Activated naive CD8-positive, alpha-beta T cell treated with anti-CD3 and anti-CD28 coated beads, Interleukin-2, amount 50 U/mL, for 24 hours (primary cell): ENCODE measurements at regions not wholly inside any gene's neighbourhood (a gene's known extent, or its start where the extent isn't known, plus 50 kb on each side); places are given as distances from the start of the nearest gene placed in this dataset.
"Not testable (repeated sequence)": the region's sequence is repeated elsewhere in the genome, so short reads cannot be mapped to it uniquely, and the experiment has no call there.

Experiments
- ATAC-seq: fragments of 150-1000 bp; cut with Tn5 transposase; one replicate; pipeline ENCODE4 v1.10.0; 2021
- DNase-seq: peaks from one replicate; pipeline ENCODE4 v3.0.0; 2021
- H3K27ac Mint-ChIP-seq: one replicate; pipeline ENCODE4 v1.8.0; 2021; ENCODE audit warnings: mild to moderate bottlenecking, mixed read lengths
- H3K27me3 Mint-ChIP-seq: one replicate; pipeline ENCODE4 v1.8.0; 2021; ENCODE audit warnings: mixed read lengths
- H3K36me3 Mint-ChIP-seq: one replicate; pipeline ENCODE4 v1.8.0; 2021; ENCODE audit warnings: low read depth, mixed read lengths
- H3K4me1 Mint-ChIP-seq: one replicate; pipeline ENCODE4 v1.8.0; 2021; ENCODE audit warnings: mixed read lengths
- H3K4me3 Mint-ChIP-seq: one replicate; pipeline ENCODE4 v1.8.0; 2021; ENCODE audit warnings: mild to moderate bottlenecking, moderate library complexity, mixed read lengths
- H3K9me3 Mint-ChIP-seq: one replicate; pipeline ENCODE4 v1.8.0; 2021; ENCODE audit warnings: mixed read lengths

GRCh38 chr3:79968418-79968817, 200.6 kb upstream of the ROBO1 start:
- Mint-ChIP-seq H3K9me3 (peaks cover 9% of the 10 kb centered on the region), H3K4me3 (no peak overlapping the region), H3K27me3 (no peaks in the 10 kb centered on the region), H3K36me3 (no peaks in the 10 kb centered on the region), H3K4me1 (no peaks in the 10 kb centered on the region), H3K27ac (no peak overlapping the region)
- DNase-seq (no peak), ATAC-seq (no peak)

GRCh38 chr3:79960594-79960993, 192.8 kb upstream of the ROBO1 start:
- Mint-ChIP-seq H3K27me3 (no peaks in the 10 kb centered on the region), H3K36me3 (no peaks in the 10 kb centered on the region), H3K4me3 (no peak overlapping the region), H3K9me3 (peaks cover 9% of the 10 kb centered on the region), H3K4me1 (no peaks in the 10 kb centered on the region), H3K27ac (no peak overlapping the region)
- no peak for DNase-seq
- no peak for ATAC-seq

DNA sequence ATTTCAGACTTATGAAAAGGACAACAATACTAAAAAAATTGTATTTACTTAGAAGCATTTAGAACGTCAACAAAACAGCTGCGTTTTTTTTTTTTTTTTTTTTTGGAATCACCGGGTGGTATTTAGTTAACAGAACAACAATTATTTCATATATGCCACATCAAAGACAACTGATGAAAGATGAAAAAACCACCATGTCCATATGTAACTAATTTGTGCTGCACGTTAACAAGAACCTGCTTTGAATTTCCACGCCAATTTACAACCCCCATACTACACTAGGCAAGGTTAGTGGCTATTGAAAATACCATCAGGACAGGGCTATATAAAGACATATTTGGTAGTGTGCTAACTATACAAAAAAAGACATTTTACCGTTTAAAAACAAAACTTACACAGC, 189.3 kb upstream of the ROBO1 start:
- no peak for DNase-seq

GRCh38 chr3:79954756-79955155, 187.0 kb upstream of the ROBO1 start:
- DNase-seq (no peak), ATAC-seq (no peak)
- no peaks in the 10 kb centered on the region for H3K4me1 Mint-ChIP-seq
- H3K4me3 Mint-ChIP-seq = no peak overlapping the region
- H3K9me3 Mint-ChIP-seq = peaks cover 5% of the 10 kb centered on the region
- H3K27ac Mint-ChIP-seq = no peak overlapping the region
- no peaks in the 10 kb centered on the region for H3K36me3 Mint-ChIP-seq
- H3K27me3 Mint-ChIP-seq = no peaks in the 10 kb centered on the region

More for the DNA sequence above, 189.3 kb upstream of the ROBO1 start:
- Mint-ChIP-seq H3K36me3 (no peaks in the 10 kb centered on the region), H3K27me3 (no peaks in the 10 kb centered on the region), H3K4me1 (no peaks in the 10 kb centered on the region), H3K4me3 (no peak overlapping the region), H3K27ac (no peak overlapping the region), H3K9me3 (peaks cover 5% of the 10 kb centered on the region)
- no peak for ATAC-seq

DNA sequence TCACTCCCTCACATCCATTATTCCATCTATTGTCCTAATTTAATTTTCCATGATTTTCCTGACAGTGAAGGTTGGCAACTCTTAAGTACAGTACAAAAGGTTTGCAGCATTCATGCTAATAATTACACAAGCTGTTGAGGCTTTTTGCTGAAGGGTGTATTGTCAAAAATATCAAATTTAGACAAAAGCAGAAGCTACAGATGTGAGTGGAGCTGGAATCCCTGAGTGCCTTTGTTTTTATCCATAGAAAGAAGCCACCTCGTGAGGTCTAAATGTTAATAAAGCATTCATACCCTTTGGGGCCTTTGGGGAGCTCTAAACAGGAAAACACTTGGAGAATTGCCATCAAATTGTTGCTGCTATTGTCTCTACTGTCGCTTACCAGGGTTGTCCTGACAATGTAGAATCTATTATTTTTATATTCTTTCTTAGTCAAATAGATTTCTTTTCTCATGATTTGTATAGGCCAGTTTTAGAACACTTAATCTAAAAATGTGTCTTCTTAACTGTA, 185.8 kb upstream of the ROBO1 start:
- Mint-ChIP-seq H3K27ac (no peak overlapping the region), H3K4me1 (no peaks in the 10 kb centered on the region), H3K4me3 (no peak overlapping the region), H3K27me3 (no peaks in the 10 kb centered on the region), H3K36me3 (no peaks in the 10 kb centered on the region), H3K9me3 (peaks cover 9% of the 10 kb centered on the region)
- ATAC-seq (no peak), DNase-seq (no peak)

DNA sequence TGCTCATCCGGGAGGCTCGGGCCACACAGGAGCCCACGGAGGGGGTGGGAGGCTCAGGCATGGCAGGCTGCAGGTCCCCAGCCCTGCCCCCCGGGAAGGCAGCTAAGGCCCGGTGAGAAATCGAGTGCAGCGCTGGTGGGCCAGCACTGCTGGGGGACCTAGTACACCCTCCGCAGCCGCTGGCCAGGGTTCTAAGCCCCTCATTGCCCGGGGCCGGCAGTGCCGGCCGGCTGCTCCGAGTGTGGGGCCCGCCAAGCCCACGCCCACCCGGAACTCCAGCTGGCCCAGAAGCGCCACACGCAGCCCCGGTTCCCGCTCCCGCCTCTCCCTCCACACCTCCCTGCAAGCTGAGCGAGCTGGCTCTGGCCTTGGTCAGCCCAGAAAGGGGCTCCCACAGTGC, 183.6 kb upstream of the ROBO1 start:
- not testable (repeated sequence) for H3K27ac Mint-ChIP-seq, DNase-seq, H3K4me1 Mint-ChIP-seq, H3K4me3 Mint-ChIP-seq, H3K27me3 Mint-ChIP-seq, H3K36me3 Mint-ChIP-seq, ATAC-seq
- H3K9me3 Mint-ChIP-seq = peaks cover 12% of the 10 kb centered on the region

DNA sequence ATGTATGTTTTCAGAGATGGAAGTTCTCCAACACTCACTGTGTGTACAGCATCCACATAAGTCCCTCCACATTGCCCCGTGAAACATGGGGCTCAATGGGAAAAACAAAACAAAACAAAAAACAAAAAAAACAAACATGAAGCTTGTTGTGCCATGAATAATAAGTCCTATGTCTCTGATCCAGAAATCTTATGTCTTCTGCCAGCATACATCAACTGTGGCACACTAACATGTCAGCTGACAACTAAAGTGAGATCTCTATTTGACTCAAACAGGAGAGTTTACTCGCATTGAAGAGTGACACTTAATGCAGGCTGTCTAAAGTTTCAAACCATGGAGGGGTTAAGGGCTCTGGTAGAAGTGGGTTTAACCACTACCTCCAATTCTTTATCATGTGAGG, 180.2 kb upstream of the ROBO1 start:
- Mint-ChIP-seq H3K9me3 (peaks cover 10% of the 10 kb centered on the region), H3K27ac (no peak overlapping the region), H3K4me1 (no peaks in the 10 kb centered on the region), H3K4me3 (no peak overlapping the region), H3K27me3 (no peaks in the 10 kb centered on the region), H3K36me3 (no peaks in the 10 kb centered on the region)
- DNase-seq (no peak), ATAC-seq (no peak)

DNA sequence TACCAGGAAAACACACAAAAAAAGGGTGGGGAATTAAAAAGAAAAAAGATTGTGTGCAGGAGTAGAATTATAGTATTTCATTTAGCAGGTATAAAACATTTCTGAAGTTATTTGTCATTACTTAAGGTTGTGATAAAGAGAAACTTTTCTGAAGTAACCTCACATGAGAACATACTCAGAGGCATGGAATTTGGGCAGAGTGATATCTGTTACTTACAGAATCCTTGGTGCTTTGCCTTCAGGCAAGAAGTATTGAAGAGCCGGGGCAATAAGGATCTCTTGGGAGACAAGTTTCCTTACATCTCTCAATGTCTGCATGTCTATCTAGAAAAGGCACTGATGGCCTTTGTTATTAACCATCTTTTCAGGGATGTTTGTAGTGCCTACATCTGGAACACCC, 179.7 kb upstream of the ROBO1 start:
- peaks cover 10% of the 10 kb centered on the region for H3K9me3 Mint-ChIP-seq
- H3K27me3 Mint-ChIP-seq = no peaks in the 10 kb centered on the region
- no peaks in the 10 kb centered on the region for H3K36me3 Mint-ChIP-seq
- no peak for DNase-seq
- ATAC-seq = no peak
- H3K4me3 Mint-ChIP-seq = no peak overlapping the region
- H3K4me1 Mint-ChIP-seq = no peaks in the 10 kb centered on the region
- H3K27ac Mint-ChIP-seq = no peak overlapping the region

DNA sequence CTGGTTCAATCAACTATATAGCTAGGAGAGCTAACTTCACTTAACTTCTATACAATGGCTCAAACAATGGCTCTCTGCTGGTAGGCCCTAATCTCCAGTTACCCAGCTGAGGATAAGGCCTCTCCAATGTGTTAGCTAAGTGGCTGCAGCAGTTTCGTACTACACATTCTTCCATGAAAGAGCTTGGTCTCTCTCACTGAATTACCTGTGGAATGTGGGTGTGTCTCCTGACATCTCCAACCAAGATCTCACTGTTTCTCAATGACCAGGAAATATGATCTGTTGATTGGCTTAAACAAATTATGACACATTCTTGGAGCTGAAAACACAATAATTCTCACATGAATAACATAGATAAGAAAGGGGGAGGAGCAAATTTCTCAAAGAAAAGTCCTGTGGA, 169.8 kb upstream of the ROBO1 start:
- no peaks in the 10 kb centered on the region for H3K4me1 Mint-ChIP-seq
- DNase-seq (no peak), ATAC-seq (no peak)
- no peaks in the 10 kb centered on the region for H3K27me3 Mint-ChIP-seq
- peaks cover 5% of the 10 kb centered on the region for H3K9me3 Mint-ChIP-seq
- no peak overlapping the region for H3K4me3 Mint-ChIP-seq
- H3K27ac Mint-ChIP-seq = no peak overlapping the region
- no peaks in the 10 kb centered on the region for H3K36me3 Mint-ChIP-seq

DNA sequence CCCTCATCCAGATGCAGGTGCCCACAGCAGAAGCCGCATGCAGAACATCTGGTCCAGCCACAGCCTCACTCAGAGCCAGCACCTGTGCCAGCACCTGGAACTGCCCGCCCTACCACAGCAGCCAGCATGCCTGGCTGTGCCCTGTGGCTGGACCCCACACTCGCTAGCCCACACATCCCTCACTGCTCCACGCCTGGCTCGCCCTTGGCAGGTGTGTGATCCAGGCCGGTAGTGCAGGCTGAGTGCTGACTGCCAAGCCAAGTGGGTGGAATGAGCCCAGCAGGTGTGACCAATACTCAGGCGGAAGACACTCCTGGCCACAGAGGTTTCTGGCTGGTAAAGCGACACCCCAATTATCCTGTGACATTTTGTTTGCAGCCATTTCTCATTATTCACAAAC, 162.4 kb upstream of the ROBO1 start:
- Mint-ChIP-seq H3K27ac (no peak overlapping the region), H3K9me3 (peaks cover 4% of the 10 kb centered on the region), H3K4me3 (no peak overlapping the region), H3K36me3 (no peaks in the 10 kb centered on the region), H3K27me3 (no peaks in the 10 kb centered on the region), H3K4me1 (no peaks in the 10 kb centered on the region)
- ATAC-seq (no peak), DNase-seq (no peak)

GRCh38 chr3:79928687-79929408, 161.1 kb upstream of the ROBO1 start:
- no peak overlapping the region for H3K4me3 Mint-ChIP-seq
- no peaks in the 10 kb centered on the region for H3K4me1 Mint-ChIP-seq
- no peaks in the 10 kb centered on the region for H3K27me3 Mint-ChIP-seq
- H3K36me3 Mint-ChIP-seq = no peaks in the 10 kb centered on the region
- ATAC-seq (no peak), DNase-seq (no peak)
- no peak overlapping the region for H3K27ac Mint-ChIP-seq
- peaks cover 4% of the 10 kb centered on the region for H3K9me3 Mint-ChIP-seq

DNA sequence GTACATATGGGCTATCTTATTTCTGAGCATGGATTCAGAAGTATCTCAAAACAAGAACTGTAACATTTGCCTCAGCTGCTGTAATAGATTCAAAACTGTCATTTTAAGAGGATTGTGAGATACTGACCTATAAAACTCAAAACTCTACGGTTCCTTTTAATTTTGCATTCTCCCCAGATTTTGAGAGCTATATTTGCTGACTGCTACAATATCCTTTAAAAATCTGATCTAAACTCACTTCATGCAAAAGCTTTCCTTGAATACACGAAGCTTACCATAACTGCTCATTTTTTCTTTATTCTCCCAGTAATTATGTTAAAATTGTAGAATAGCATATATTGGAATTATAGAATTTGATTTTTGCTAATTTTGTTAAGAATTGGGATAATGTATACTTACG, 158.7 kb upstream of the ROBO1 start:
- peaks cover 4% of the 10 kb centered on the region for H3K9me3 Mint-ChIP-seq

GRCh38 chr3:79922633-79923032, 154.8 kb upstream of the ROBO1 start:
- Mint-ChIP-seq H3K36me3 (no peaks in the 10 kb centered on the region), H3K27ac (no peak overlapping the region), H3K4me1 (no peaks in the 10 kb centered on the region), H3K9me3 (peaks cover 8% of the 10 kb centered on the region), H3K4me3 (no peak overlapping the region), H3K27me3 (no peaks in the 10 kb centered on the region)
- ATAC-seq (no peak), DNase-seq (no peak)

More for the DNA sequence above, 158.7 kb upstream of the ROBO1 start:
- H3K4me3 Mint-ChIP-seq = no peak overlapping the region
- no peaks in the 10 kb centered on the region for H3K27me3 Mint-ChIP-seq
- no peaks in the 10 kb centered on the region for H3K4me1 Mint-ChIP-seq
- H3K36me3 Mint-ChIP-seq = no peaks in the 10 kb centered on the region
- no peak for DNase-seq
- no peak for ATAC-seq
- no peak overlapping the region for H3K27ac Mint-ChIP-seq

- Mint-ChIP-seq H3K27me3 (no peaks in the 10 kb centered on the region), H3K9me3 (peaks cover 15% of the 10 kb centered on the region), H3K4me3 (no peak overlapping the region), H3K27ac (no peak overlapping the region), H3K36me3 (no peaks in the 10 kb centered on the region), H3K4me1 (no peaks in the 10 kb centered on the region)
- DNase-seq (no peak), ATAC-seq (no peak)
These were observed 149.8 kb upstream of the ROBO1 start for GRCh38 chr3:79917561-79917960.

DNA sequence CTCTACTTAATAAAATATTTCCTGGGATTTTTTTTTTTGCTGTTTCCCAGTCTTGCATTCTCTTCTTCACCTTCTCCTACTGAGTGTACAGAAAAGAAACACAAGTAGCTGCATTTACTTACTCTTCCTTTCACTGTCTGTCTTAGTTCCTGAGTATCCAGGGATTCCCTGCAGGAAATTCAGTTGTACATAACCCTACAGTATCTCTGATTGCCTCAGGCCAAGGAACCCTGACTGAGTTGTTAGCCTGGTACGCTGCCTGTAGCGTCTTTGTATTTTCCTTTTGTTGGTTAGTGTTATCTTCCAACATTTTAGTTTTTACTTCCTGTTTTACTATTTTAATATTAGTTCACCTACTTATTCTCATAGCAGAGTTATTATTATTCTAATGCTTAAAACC, 142.5 kb upstream of the ROBO1 start:
- ATAC-seq = no peak
- no peaks in the 10 kb centered on the region for H3K27me3 Mint-ChIP-seq
- H3K9me3 Mint-ChIP-seq = peaks cover 11% of the 10 kb centered on the region
- H3K27ac Mint-ChIP-seq = no peak overlapping the region
- no peaks in the 10 kb centered on the region for H3K36me3 Mint-ChIP-seq
- DNase-seq = no peak
- H3K4me3 Mint-ChIP-seq = no peak overlapping the region
- no peaks in the 10 kb centered on the region for H3K4me1 Mint-ChIP-seq

DNA sequence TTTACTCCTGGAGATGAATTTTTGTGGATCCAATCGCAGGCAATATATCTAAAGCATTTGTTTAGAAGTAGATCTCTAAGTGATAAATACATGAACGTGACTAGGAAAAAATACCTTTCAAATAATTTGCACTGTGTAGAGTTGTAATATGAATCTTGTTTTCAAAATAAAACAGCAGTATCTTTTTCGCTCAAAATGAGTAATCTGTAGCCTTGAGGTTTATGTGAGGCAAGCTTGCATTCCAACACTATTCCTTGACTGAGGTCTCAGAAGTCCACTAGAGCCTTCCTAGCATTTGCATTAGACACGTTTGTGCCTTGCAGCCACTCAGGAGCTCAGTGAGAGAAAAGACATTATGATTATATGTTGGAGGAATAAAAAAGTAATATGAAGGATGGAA, 138.3 kb upstream of the ROBO1 start:
- H3K36me3 Mint-ChIP-seq = peaks cover under 1% of the 10 kb centered on the region
- ATAC-seq = no peak

More for the DNA sequence above, 138.3 kb upstream of the ROBO1 start:
- no peak overlapping the region for H3K4me3 Mint-ChIP-seq
- H3K27me3 Mint-ChIP-seq = no peaks in the 10 kb centered on the region
- peaks cover 9% of the 10 kb centered on the region for H3K9me3 Mint-ChIP-seq
- H3K27ac Mint-ChIP-seq = no peak overlapping the region
- no peak for DNase-seq
- no peaks in the 10 kb centered on the region for H3K4me1 Mint-ChIP-seq
